ENCODE measurements at regions not wholly inside any gene's neighbourhood (a gene's known extent, or its start where the extent isn't known, plus 50 kb on each side); places are given as distances from the start of the nearest gene placed in this dataset.

DNA sequence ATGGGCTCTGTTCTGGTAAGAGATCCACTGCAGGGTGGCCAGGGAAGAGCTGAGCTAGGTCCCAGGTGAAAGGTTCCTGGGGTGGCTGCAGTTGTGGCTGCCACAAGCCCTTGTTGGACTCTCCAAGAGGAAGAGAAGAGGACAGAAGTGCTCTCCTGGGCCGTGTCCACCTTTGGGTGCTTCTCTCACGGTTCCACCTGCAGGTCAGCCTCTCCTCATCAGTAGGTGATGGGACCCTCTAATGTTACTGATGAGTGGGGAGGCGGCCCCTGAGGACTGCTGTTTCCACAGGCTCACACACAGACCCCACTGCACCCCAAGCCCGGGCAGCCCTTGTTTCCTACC lies 804.9 kb downstream of the BRD1 start:
- in situ Hi-C loops (cut with MboI), result no loop called here
- H3K27me3 ChIP-seq (replicated peaks; ENCODE audit: insufficient read depth), result no peaks in the 10 kb centered on the region

DNA sequence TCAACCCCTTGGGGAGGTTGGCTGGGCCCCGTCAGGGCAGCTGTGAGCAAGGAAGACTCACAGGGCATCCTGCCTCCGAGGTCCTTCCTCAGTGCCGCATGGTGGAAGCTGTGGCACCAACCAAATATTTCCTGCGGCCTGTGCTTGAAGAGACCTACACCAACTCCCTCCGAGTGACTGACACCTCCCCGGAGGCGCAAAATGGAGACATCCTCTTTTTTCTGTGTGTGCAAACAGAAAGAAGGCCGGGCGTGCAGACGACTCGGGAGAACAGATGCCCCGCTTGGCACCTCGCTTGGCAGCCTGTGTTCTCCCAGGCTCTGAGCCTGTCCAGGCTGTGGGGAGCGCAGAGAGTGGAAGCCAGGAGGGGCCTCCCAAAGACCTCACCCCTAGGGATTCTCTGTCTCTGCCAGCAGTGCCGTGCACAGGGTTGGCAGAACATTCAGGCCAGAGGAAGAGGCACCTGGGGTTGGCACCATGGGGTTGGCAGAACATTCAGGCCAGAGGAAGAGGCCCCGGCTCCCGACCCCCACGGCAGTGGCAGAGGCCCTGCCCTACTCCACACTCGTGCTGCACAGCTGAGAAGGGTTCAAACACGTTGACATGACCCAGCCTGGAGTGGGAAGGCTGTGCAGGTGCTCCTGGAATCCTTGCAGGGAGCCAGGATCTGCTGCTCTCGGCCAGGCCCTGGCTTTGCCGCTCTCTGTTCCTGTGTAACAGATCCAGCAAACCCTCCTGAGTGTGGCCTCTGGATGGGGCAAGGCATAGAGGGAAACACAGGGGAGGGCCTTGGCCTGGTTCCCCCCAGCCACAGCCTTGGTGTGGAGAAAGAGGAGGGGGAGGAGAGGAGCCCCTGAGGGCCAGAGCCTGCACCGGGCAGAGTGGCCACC lies 805.5 kb downstream of the BRD1 start:
- in situ Hi-C loops (cut with MboI), result no loop called here
- no peak overlapping the region for H2AFZ ChIP-seq
- no peak overlapping the region for H3K4me3 ChIP-seq
- no peak overlapping the region for H3K9ac ChIP-seq
- H3K9me3 ChIP-seq (ENCODE audit: low read depth), result no peaks in the 10 kb centered on the region
- no peaks in the 10 kb centered on the region for H4K20me1 ChIP-seq (ENCODE audit: insufficient read depth)
- H3K79me2 ChIP-seq (ENCODE audit: insufficient read depth), result no peaks in the 10 kb centered on the region
- WGBS, 2 experiments (ENCODE audit: low coverage in 1 of 2, low lambda C conversion rate in 2 of 2, missing lambda C conversion rate in 2 of 2), result 52 to 53% methylated on average over 23 of the region's 23 CpGs
- DNase-seq, result no peak
- TF ChIP-seq EZH2 (IDR thresholded peaks at IDR 0.05; ENCODE audit: insufficient read depth, poor library complexity, severe bottlenecking) (no peak), EZH2phosphoT487 (IDR thresholded peaks at IDR 0.05; ENCODE audit: insufficient read depth, low read depth) (no peak)
- H3K9me2 ChIP-seq (ENCODE audit: insufficient read depth), result no peaks in the 10 kb centered on the region
- no peaks in the 10 kb centered on the region for H3K4me1 ChIP-seq (ENCODE audit: insufficient read depth)
- H3K4me2 ChIP-seq (ENCODE audit: unreplicated experiment), result no peak overlapping the region
- no peaks in the 10 kb centered on the region for H3K36me3 ChIP-seq (ENCODE audit: low read depth)
- no peaks in the 10 kb centered on the region for H3F3A ChIP-seq (ENCODE audit: insufficient read depth)
- H3K27me3 ChIP-seq (replicated peaks; ENCODE audit: insufficient read depth), result no peaks in the 10 kb centered on the region
- H3K27ac ChIP-seq, result no peak overlapping the region

More for the DNA sequence above, 804.9 kb downstream of the BRD1 start:
- no peaks in the 10 kb centered on the region for H4K20me1 ChIP-seq (ENCODE audit: insufficient read depth)
- H3K9me2 ChIP-seq (ENCODE audit: insufficient read depth), result no peaks in the 10 kb centered on the region
- no peak overlapping the region for H2AFZ ChIP-seq
- no peak for DNase-seq
- no peak overlapping the region for H3K9ac ChIP-seq
- no peak overlapping the region for H3K27ac ChIP-seq
- WGBS, 2 experiments (ENCODE audit: low coverage in 1 of 2, low lambda C conversion rate in 2 of 2, missing lambda C conversion rate in 2 of 2), result 29 to 44% methylated on average over 3 to 4 of the region's 4 CpGs
- no peak overlapping the region for H3K4me2 ChIP-seq (ENCODE audit: unreplicated experiment)
- no peak overlapping the region for H3K4me3 ChIP-seq
- H3K4me1 ChIP-seq (ENCODE audit: insufficient read depth), result no peaks in the 10 kb centered on the region
- no peaks in the 10 kb centered on the region for H3K79me2 ChIP-seq (ENCODE audit: insufficient read depth)
- H3K9me3 ChIP-seq (ENCODE audit: low read depth), result no peaks in the 10 kb centered on the region
- no peak for TF ChIP-seq EZH2phosphoT487 (IDR thresholded peaks at IDR 0.05; ENCODE audit: insufficient read depth, low read depth)
- no peak for TF ChIP-seq EZH2 (IDR thresholded peaks at IDR 0.05; ENCODE audit: insufficient read depth, poor library complexity, severe bottlenecking)
- no peaks in the 10 kb centered on the region for H3K36me3 ChIP-seq (ENCODE audit: low read depth)
- H3F3A ChIP-seq (ENCODE audit: insufficient read depth), result no peaks in the 10 kb centered on the region

DNA sequence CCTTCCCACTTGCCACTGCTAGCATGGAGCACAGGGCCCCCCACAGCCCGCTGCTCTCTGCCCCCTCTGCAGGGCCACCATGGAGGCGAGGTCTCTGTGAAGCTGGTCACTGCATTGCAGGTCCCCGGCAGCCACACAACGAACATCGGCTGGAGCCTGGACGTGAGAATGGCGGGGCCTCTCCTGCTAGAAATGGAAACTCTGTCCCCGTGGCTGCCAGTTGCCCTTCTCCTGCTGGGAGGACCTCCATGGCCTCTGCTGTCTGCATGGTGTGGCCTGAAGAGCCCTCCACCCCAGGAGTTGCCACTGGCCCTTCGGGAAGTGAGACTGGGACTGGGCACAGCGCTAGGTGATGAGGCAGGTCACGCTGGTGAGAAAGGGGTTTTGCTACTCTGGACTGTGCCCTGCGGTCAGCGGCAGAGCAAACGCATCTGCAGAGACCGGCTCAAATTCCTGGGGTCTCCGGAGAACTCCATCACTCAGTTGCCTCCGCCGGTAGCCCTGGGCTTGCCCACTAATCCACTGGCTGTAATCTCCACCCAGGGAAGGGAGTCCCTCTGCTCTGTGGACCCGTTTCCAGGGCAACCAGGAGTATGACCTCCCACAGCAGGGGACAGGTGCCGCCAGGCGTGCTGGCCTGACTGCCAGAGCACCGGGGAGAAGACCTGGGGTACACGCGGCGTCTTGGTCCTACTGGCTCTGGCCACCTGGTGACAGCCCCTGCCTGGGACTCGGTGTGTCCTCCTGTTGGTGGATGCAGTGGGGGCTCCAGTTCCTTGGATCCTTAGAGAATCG lies 806.3 kb downstream of the BRD1 start:
- WGBS, 2 experiments (ENCODE audit: low coverage in 1 of 2, low lambda C conversion rate in 2 of 2, missing lambda C conversion rate in 2 of 2), result 58 to 65% methylated on average over 25 to 27 of the region's 27 CpGs
- in situ Hi-C loops (cut with MboI), result no loop called here
- Histone ChIP-seq H3K9me3 (ENCODE audit: low read depth) (no peaks in the 10 kb centered on the region), H3F3A (ENCODE audit: insufficient read depth) (no peaks in the 10 kb centered on the region), H3K27ac (no peak overlapping the region), H3K4me1 (ENCODE audit: insufficient read depth) (no peaks in the 10 kb centered on the region), H3K4me2 (ENCODE audit: unreplicated experiment) (no peak overlapping the region), H3K36me3 (ENCODE audit: low read depth) (no peaks in the 10 kb centered on the region), H3K27me3 (replicated peaks; ENCODE audit: insufficient read depth) (no peaks in the 10 kb centered on the region), H3K4me3 (no peak overlapping the region), H3K9me2 (ENCODE audit: insufficient read depth) (no peaks in the 10 kb centered on the region), H2AFZ (no peak overlapping the region), H3K9ac (no peak overlapping the region), H3K79me2 (ENCODE audit: insufficient read depth) (no peaks in the 10 kb centered on the region), H4K20me1 (ENCODE audit: insufficient read depth) (no peaks in the 10 kb centered on the region)
- DNase-seq, result no peak
- TF ChIP-seq EZH2phosphoT487 (IDR thresholded peaks at IDR 0.05; ENCODE audit: insufficient read depth, low read depth) (no peak), EZH2 (IDR thresholded peaks at IDR 0.05; ENCODE audit: insufficient read depth, poor library complexity, severe bottlenecking) (no peak)

DNA sequence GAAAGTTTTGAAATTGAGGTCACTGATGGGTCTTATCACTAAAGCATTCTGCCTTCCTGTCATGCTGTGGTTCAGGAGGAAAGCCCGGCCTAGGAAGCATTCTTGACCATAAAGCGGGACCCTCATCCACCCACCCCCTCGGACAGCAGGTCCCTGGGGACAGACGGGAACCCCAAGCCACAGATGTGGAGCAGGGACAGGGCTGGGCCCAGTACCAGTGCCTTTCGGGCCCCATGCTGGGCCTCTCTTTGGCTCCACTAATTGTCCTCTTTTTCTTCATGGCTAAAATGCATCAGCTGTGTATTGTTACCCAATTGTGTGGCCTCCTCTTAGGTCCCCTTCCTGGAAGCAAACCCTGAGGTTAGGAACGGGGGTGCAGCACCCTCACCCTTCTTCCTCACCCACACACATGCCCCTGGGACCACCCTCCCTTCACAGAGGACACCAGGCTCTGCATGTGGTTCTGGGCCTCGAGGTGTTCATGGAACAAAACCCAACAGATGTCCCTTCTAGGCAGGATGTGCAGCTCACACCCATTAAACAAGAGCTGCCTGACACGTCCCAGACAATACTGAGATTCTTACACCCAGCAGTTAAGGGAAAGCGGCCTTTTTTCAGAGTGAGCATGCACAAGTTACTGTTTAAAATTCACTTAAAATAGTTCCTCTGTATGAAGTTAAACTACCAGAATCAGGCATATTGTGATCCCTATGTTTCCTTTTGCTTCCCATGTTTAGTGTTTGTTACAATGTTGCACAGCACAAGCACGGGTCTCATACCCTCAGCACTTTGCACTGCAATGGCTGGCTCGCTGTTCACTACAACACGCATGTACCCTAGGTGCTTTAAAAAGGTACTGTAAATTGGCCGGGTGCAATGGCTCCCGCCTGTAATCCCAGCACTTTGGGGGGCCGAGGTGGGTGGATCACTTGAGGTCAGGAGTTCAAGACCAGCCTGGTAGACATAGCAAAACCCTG lies 807.6 kb downstream of the BRD1 start:
- Histone ChIP-seq H3K27me3 (replicated peaks; ENCODE audit: insufficient read depth) (no peaks in the 10 kb centered on the region), H3K36me3 (ENCODE audit: low read depth) (no peaks in the 10 kb centered on the region), H3K4me3 (no peak overlapping the region), H3K4me2 (ENCODE audit: unreplicated experiment) (no peak overlapping the region), H3K9ac (no peak overlapping the region), H3F3A (ENCODE audit: insufficient read depth) (no peaks in the 10 kb centered on the region), H3K9me2 (ENCODE audit: insufficient read depth) (no peaks in the 10 kb centered on the region), H3K79me2 (ENCODE audit: insufficient read depth) (no peaks in the 10 kb centered on the region), H4K20me1 (ENCODE audit: insufficient read depth) (no peaks in the 10 kb centered on the region), H3K27ac (no peak overlapping the region), H3K4me1 (ENCODE audit: insufficient read depth) (no peaks in the 10 kb centered on the region), H2AFZ (no peak overlapping the region), H3K9me3 (ENCODE audit: low read depth) (no peaks in the 10 kb centered on the region)
- WGBS, 2 experiments (ENCODE audit: low coverage in 1 of 2, low lambda C conversion rate in 2 of 2, missing lambda C conversion rate in 2 of 2), result 35 to 38% methylated on average over 15 of the region's 15 CpGs
- no peak for DNase-seq
- TF ChIP-seq EZH2 (IDR thresholded peaks at IDR 0.05; ENCODE audit: insufficient read depth, poor library complexity, severe bottlenecking) (no peak), EZH2phosphoT487 (IDR thresholded peaks at IDR 0.05; ENCODE audit: insufficient read depth, low read depth) (no peak)
- in situ Hi-C loops (cut with MboI), result no loop called here
